ENCODE measurements at regions not wholly inside any gene's neighbourhood (a gene's known extent, or its start where the extent isn't known, plus 50 kb on each side); places are given as distances from the start of the nearest gene placed in this dataset.

GRCh38 chr13:73984949-73985691 lies 149.1 kb downstream of the KLF12 start:
- TF ChIP-seq, protein P1, sequence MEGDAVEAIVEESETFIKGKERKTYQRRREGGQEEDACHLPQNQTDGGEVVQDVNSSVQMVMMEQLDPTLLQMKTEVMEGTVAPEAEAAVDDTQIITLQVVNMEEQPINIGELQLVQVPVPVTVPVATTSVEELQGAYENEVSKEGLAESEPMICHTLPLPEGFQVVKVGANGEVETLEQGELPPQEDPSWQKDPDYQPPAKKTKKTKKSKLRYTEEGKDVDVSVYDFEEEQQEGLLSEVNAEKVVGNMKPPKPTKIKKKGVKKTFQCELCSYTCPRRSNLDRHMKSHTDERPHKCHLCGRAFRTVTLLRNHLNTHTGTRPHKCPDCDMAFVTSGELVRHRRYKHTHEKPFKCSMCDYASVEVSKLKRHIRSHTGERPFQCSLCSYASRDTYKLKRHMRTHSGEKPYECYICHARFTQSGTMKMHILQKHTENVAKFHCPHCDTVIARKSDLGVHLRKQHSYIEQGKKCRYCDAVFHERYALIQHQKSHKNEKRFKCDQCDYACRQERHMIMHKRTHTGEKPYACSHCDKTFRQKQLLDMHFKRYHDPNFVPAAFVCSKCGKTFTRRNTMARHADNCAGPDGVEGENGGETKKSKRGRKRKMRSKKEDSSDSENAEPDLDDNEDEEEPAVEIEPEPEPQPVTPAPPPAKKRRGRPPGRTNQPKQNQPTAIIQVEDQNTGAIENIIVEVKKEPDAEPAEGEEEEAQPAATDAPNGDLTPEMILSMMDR (IDR thresholded peaks at IDR 0.05), result no peak
- no peak for TF ChIP-seq POLR2A (IDR thresholded peaks at IDR 0.05)

Measured in ovary (tissue), 3 donors.